ENCODE measurements at regions not wholly inside any gene's neighbourhood (a gene's known extent, or its start where the extent isn't known, plus 50 kb on each side); places are given as distances from the start of the nearest gene placed in this dataset.
"Not testable (repeated sequence)": the region's sequence is repeated elsewhere in the genome, so short reads cannot be mapped to it uniquely, and the experiment has no call there.

GRCh38 chr2:80947601-80948130, 643.1 kb upstream of the LRRTM1 start:
- no peak for TF ChIP-seq CTCF (IDR thresholded peaks at IDR 0.05; ENCODE audit: borderline replicate concordance)
- Histone ChIP-seq H3K36me3 (no peaks in the 10 kb centered on the region), H3K27ac (replicated peaks) (no peak overlapping the region), H3K27me3 (ENCODE audit: low read depth) (no peaks in the 10 kb centered on the region), H3K9me3 (replicated peaks) (no peaks in the 10 kb centered on the region), H3K4me1 (no peaks in the 10 kb centered on the region), H3K4me3 (no peak overlapping the region)
- intact Hi-C loops (cut with micrococcal nuclease), result no loop called here
- DNase-seq, result no peak

GRCh38 chr2:80943487-80943886, 638.9 kb upstream of the LRRTM1 start:
- Histone ChIP-seq H3K4me1 (no peaks in the 10 kb centered on the region), H3K9me3 (replicated peaks) (no peaks in the 10 kb centered on the region), H3K4me3 (no peak overlapping the region), H3K27ac (replicated peaks) (no peak overlapping the region), H3K36me3 (no peaks in the 10 kb centered on the region), H3K27me3 (ENCODE audit: low read depth) (no peaks in the 10 kb centered on the region)
- no peak for DNase-seq
- no peak for TF ChIP-seq CTCF (IDR thresholded peaks at IDR 0.05; ENCODE audit: borderline replicate concordance)
- intact Hi-C loops (cut with micrococcal nuclease), result no loop called here

- Histone ChIP-seq H3K27ac (replicated peaks) (no peak overlapping the region), H3K4me1 (no peaks in the 10 kb centered on the region), H3K36me3 (no peaks in the 10 kb centered on the region), H3K27me3 (ENCODE audit: low read depth) (no peaks in the 10 kb centered on the region), H3K4me3 (no peak overlapping the region), H3K9me3 (replicated peaks) (no peaks in the 10 kb centered on the region)
- DNase-seq, result no peak
- no peak for TF ChIP-seq CTCF (IDR thresholded peaks at IDR 0.05; ENCODE audit: borderline replicate concordance)
- intact Hi-C loops (cut with micrococcal nuclease), result no loop called here
These were observed 638.2 kb upstream of the LRRTM1 start for GRCh38 chr2:80942766-80943165.

GRCh38 chr2:80938463-80938862, 633.9 kb upstream of the LRRTM1 start:
- no peak for TF ChIP-seq CTCF (IDR thresholded peaks at IDR 0.05; ENCODE audit: borderline replicate concordance)
- Histone ChIP-seq H3K9me3 (replicated peaks) (peaks cover 3% of the 10 kb centered on the region), H3K4me1 (no peaks in the 10 kb centered on the region), H3K4me3 (no peak overlapping the region), H3K27ac (replicated peaks) (no peak overlapping the region), H3K27me3 (ENCODE audit: low read depth) (no peaks in the 10 kb centered on the region), H3K36me3 (no peaks in the 10 kb centered on the region)
- DNase-seq, result no peak
- intact Hi-C loops (cut with micrococcal nuclease), result no loop called here

- H3K36me3 ChIP-seq; H3K4me3 ChIP-seq; H3K4me1 ChIP-seq; H3K27ac ChIP-seq (replicated peaks); DNase-seq; intact Hi-C loops (cut with micrococcal nuclease); H3K27me3 ChIP-seq (ENCODE audit: low read depth): not testable (repeated sequence)
- peaks cover 28% of the 10 kb centered on the region for H3K9me3 ChIP-seq (replicated peaks)
These were observed 627.3 kb upstream of the LRRTM1 start for GRCh38 chr2:80931820-80932219.

GRCh38 chr2:80930777-80931176, 626.2 kb upstream of the LRRTM1 start:
- no peak for DNase-seq
- intact Hi-C loops (cut with micrococcal nuclease), result no loop called here
- Histone ChIP-seq H3K27me3 (ENCODE audit: low read depth) (no peaks in the 10 kb centered on the region), H3K9me3 (replicated peaks) (peaks cover 28% of the 10 kb centered on the region), H3K4me1 (no peaks in the 10 kb centered on the region), H3K4me3 (no peak overlapping the region), H3K36me3 (no peaks in the 10 kb centered on the region), H3K27ac (replicated peaks) (no peak overlapping the region)
- TF ChIP-seq CTCF (IDR thresholded peaks at IDR 0.05; ENCODE audit: borderline replicate concordance), result no peak

Data from left ventricle myocardium inferior (tissue), 1 donor.